ENCODE measurements at regions not wholly inside any gene's neighbourhood (a gene's known extent, or its start where the extent isn't known, plus 50 kb on each side); places are given as distances from the start of the nearest gene placed in this dataset.

DNA sequence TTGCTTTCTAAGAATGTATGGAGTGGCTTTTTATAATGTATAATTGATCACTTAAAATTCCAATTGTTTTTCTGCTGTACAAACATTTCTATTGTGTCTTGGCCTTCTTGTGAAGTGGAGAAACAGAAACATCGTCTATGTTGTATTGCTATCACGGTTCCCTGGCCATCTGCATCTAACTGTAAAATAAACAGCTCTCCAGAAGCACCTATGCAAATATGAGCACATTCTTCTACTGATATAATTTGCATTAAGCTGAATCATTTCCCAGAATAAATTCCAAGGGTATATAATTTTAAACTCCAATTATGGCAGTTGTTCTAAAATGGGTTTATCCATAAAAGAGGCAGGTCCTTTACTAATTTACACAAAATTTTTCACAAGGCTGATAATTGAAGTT, 261.6 kb upstream of the STS start:
- Mint-ChIP-seq H3K36me3 (ENCODE audit: low read depth) (no peaks in the 10 kb centered on the region), H3K27me3 (no peaks in the 10 kb centered on the region), H3K9me3 (no peaks in the 10 kb centered on the region), H3K27ac (no peak overlapping the region), H3K4me3 (no peak overlapping the region), H3K4me1 (no peaks in the 10 kb centered on the region)
- ChIA-PET CTCF (no interaction called here), POLR2A (no interaction called here)
- DNase-seq = no peak

- Mint-ChIP-seq H3K27me3 (no peaks in the 10 kb centered on the region), H3K9me3 (no peaks in the 10 kb centered on the region), H3K4me1 (no peaks in the 10 kb centered on the region), H3K36me3 (ENCODE audit: low read depth) (no peaks in the 10 kb centered on the region), H3K27ac (no peak overlapping the region), H3K4me3 (no peak overlapping the region)
- POLR2A ChIA-PET = no interaction called here
- no peak for DNase-seq
- CTCF ChIA-PET = no interaction called here
These were observed 262.1 kb upstream of the STS start for GRCh38 chrX:6885396-6885795.

GRCh38 chrX:6861456-6861855, 286.1 kb upstream of the STS start:
- Mint-ChIP-seq H3K9me3 (no peaks in the 10 kb centered on the region), H3K36me3 (ENCODE audit: low read depth) (no peaks in the 10 kb centered on the region), H3K27me3 (no peaks in the 10 kb centered on the region), H3K4me3 (no peak overlapping the region), H3K4me1 (no peaks in the 10 kb centered on the region), H3K27ac (no peak overlapping the region)
- no peak for DNase-seq
- ChIA-PET CTCF (no interaction called here), POLR2A (no interaction called here)

DNA sequence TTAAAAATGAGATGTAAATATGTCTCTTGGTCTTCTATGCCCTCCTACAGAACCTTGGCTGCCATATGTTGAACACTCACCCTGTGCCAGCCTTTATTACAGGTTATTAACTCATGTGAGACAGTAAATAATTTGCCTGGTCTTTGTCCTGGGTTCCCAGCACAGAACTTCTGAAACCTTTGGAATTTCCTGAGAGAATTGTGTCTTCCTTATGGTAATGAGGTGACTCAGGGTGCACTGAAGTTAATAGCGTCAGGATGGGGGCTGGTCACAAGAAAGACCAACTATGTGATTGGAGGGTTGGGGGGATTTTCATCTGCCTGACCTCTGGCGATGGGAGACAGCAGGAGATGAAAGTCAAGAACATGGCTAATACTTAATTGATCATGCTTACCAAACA, 289.8 kb upstream of the STS start:
- no peaks in the 10 kb centered on the region for H3K27me3 Mint-ChIP-seq
- H3K4me3 Mint-ChIP-seq = no peak overlapping the region
- ChIA-PET CTCF (no interaction called here), POLR2A (no interaction called here)
- no peak overlapping the region for H3K27ac Mint-ChIP-seq
- no peak for DNase-seq
- H3K9me3 Mint-ChIP-seq = no peaks in the 10 kb centered on the region
- H3K36me3 Mint-ChIP-seq (ENCODE audit: low read depth) = no peaks in the 10 kb centered on the region
- no peaks in the 10 kb centered on the region for H3K4me1 Mint-ChIP-seq

DNA sequence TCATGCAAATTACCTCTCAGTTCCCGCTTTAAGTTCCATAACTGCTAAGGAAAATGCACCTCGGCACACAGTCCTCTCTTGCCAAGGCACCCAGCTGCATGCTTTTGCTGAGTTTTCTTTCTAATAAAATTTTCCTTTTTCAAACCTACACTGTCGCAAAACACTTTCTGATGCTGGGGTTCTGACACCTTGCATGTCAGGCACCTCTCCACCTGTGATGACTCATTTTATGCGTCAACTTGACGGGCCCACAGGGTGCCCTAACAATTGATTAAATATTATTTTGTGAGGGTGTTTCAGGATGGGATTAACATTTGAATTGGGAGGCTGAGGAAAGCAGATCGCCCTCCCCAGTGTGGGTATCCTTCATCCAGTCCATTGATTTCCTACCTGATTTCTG, 291.0 kb upstream of the STS start:
- Mint-ChIP-seq H3K4me3 (no peak overlapping the region), H3K9me3 (no peaks in the 10 kb centered on the region), H3K27me3 (no peaks in the 10 kb centered on the region), H3K36me3 (ENCODE audit: low read depth) (no peaks in the 10 kb centered on the region), H3K4me1 (no peaks in the 10 kb centered on the region), H3K27ac (no peak overlapping the region)
- POLR2A ChIA-PET = no interaction called here
- DNase-seq = no peak
- CTCF ChIA-PET = no interaction called here

GRCh38 chrX:6852869-6853268, 294.6 kb upstream of the STS start:
- no peak for DNase-seq
- ChIA-PET POLR2A (no interaction called here), CTCF (no interaction called here)
- Mint-ChIP-seq H3K9me3 (no peaks in the 10 kb centered on the region), H3K4me1 (no peaks in the 10 kb centered on the region), H3K27me3 (no peaks in the 10 kb centered on the region), H3K4me3 (no peak overlapping the region), H3K27ac (no peak overlapping the region), H3K36me3 (ENCODE audit: low read depth) (no peaks in the 10 kb centered on the region)

- CTCF ChIA-PET = no interaction called here
- Mint-ChIP-seq H3K4me3 (no peak overlapping the region), H3K27ac (no peak overlapping the region), H3K9me3 (no peaks in the 10 kb centered on the region), H3K27me3 (no peaks in the 10 kb centered on the region), H3K4me1 (no peaks in the 10 kb centered on the region), H3K36me3 (ENCODE audit: low read depth) (no peaks in the 10 kb centered on the region)
- no peak for DNase-seq
- POLR2A ChIA-PET = no interaction called here
These were observed 295.4 kb upstream of the STS start for GRCh38 chrX:6852121-6852520.

DNA sequence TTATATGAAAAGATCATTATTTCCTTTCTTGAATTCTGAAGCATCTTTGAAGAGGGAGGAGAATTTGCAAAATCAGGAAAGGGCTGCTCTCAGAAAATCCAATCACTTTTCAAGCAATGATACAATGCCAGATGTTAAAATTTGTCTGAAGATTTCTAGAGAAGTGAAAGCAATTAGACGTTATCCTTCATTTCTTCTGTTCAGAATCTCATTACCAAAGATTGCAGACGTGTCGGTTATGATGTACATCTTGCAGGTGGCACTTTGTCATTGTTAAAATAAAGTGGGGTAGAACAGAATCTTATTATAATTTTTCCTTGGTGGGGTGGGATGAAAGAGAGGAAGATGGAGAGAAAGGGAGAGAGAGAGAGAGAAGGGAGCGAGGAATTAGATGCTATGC, 296.4 kb upstream of the STS start:
- H3K27ac Mint-ChIP-seq = no peak overlapping the region
- DNase-seq = no peak
- H3K4me3 Mint-ChIP-seq = no peak overlapping the region
- no peaks in the 10 kb centered on the region for H3K36me3 Mint-ChIP-seq (ENCODE audit: low read depth)
- H3K4me1 Mint-ChIP-seq = no peaks in the 10 kb centered on the region
- ChIA-PET CTCF (no interaction called here), POLR2A (no interaction called here)
- no peaks in the 10 kb centered on the region for H3K27me3 Mint-ChIP-seq
- no peaks in the 10 kb centered on the region for H3K9me3 Mint-ChIP-seq

GRCh38 chrX:6849716-6850414, 297.6 kb upstream of the STS start:
- POLR2A ChIA-PET = no interaction called here
- no peaks in the 10 kb centered on the region for H3K9me3 Mint-ChIP-seq
- H3K4me3 Mint-ChIP-seq = no peak overlapping the region
- no peaks in the 10 kb centered on the region for H3K4me1 Mint-ChIP-seq
- CTCF ChIA-PET = no interaction called here
- no peaks in the 10 kb centered on the region for H3K27me3 Mint-ChIP-seq
- no peak overlapping the region for H3K27ac Mint-ChIP-seq
- no peaks in the 10 kb centered on the region for H3K36me3 Mint-ChIP-seq (ENCODE audit: low read depth)
- no peak for DNase-seq

GRCh38 chrX:6832619-6833018, 297.7 kb upstream of the VCX3A start:
- no peaks in the 10 kb centered on the region for H3K9me3 Mint-ChIP-seq
- H3K4me1 Mint-ChIP-seq = no peaks in the 10 kb centered on the region
- CTCF ChIA-PET = no interaction called here
- H3K27ac Mint-ChIP-seq = no peak overlapping the region
- POLR2A ChIA-PET = interaction anchor here (0.6 kb wide), 1 partner anchor 35 kb away, joined by 3 read pairs; no protein-coding TSS in a partner anchor
- no peak overlapping the region for H3K4me3 Mint-ChIP-seq
- DNase-seq = no peak
- no peaks in the 10 kb centered on the region for H3K27me3 Mint-ChIP-seq
- H3K36me3 Mint-ChIP-seq (ENCODE audit: low read depth) = no peaks in the 10 kb centered on the region

GRCh38 chrX:6826856-6827255, 291.9 kb upstream of the VCX3A start:
- no peak for DNase-seq
- Mint-ChIP-seq H3K4me3 (no peak overlapping the region), H3K9me3 (no peaks in the 10 kb centered on the region), H3K27ac (no peak overlapping the region), H3K36me3 (ENCODE audit: low read depth) (no peaks in the 10 kb centered on the region), H3K4me1 (no peaks in the 10 kb centered on the region), H3K27me3 (no peaks in the 10 kb centered on the region)
- POLR2A ChIA-PET = no interaction called here
- CTCF ChIA-PET = no interaction called here

DNA sequence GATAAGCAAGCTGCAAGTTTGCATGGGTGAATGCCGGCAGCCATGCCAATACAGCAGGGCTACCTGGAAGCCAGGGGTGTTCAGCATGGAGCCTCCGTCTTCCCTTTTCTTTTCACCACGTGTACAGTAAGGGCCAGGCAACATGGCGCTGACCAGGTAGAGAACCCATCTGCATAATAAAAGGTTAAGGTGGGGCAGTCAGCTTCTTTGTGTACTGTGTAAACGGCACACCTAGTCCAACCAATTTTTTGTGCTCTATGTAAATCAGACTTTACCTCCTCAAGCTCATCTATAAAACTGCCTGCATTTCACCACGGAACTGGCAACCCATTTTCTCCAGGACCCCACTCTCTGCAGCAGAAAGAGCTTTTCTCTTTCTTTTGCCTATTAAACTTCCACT, 286.8 kb upstream of the VCX3A start:
- DNase-seq = no peak
- H3K36me3 Mint-ChIP-seq (ENCODE audit: low read depth) = no peaks in the 10 kb centered on the region
- H3K27ac Mint-ChIP-seq = no peak overlapping the region
- CTCF ChIA-PET = no interaction called here
- H3K27me3 Mint-ChIP-seq = no peaks in the 10 kb centered on the region
- POLR2A ChIA-PET = no interaction called here
- no peaks in the 10 kb centered on the region for H3K4me1 Mint-ChIP-seq
- H3K9me3 Mint-ChIP-seq = no peaks in the 10 kb centered on the region
- H3K4me3 Mint-ChIP-seq = no peak overlapping the region

DNA sequence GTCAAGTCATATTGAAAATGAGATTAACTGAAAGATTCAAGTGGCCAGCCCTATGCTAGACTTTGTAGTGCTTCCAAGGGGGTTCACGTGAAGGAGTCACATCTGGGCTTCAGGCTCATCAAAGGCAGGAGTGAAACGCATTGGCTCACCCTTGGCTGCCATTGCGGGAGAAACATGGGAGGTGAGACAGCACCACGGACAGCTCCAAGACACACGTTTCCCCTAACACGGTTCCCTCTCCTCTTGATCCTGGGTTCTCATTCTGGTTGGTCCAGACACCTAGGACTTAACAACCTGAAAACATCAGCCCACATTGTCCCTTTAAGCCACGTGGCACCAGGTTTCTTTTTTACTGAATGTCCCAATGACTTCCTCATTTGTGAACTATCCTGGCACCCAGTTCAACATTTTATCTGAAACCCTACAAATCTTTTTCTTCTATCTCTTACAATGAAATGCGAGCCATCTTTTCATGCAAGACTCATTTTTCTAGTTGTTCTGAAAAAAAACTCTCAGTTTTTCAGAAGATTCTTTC, 279.0 kb upstream of the VCX3A start:
- H3K36me3 Mint-ChIP-seq (ENCODE audit: low read depth) = no peaks in the 10 kb centered on the region
- ChIA-PET POLR2A (no interaction called here), CTCF (no interaction called here)
- H3K27me3 Mint-ChIP-seq = no peaks in the 10 kb centered on the region
- no peak overlapping the region for H3K4me3 Mint-ChIP-seq
- no peaks in the 10 kb centered on the region for H3K4me1 Mint-ChIP-seq
- no peak for DNase-seq
- no peaks in the 10 kb centered on the region for H3K9me3 Mint-ChIP-seq
- H3K27ac Mint-ChIP-seq = no peak overlapping the region

DNA sequence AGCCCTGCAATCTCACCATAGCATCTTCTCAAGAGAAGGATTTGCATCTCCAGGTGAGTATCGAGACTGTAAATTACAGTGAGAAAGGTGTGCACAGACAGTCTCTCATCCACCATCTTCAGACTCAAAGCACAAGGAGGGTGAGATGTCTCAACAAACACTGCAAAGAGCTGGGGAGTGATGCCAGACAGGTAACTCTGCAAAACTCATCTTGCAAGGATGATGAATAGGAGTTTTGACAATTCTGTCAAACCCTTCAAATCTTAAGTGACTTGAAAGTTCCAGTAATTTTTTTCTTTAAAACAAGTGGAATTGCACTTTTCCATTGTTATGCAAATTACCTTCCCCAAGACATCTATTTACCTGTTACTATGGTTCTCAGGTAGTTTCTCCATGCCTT, 277.2 kb upstream of the VCX3A start:
- H3K4me3 Mint-ChIP-seq = no peak overlapping the region
- ChIA-PET CTCF (no interaction called here), POLR2A (no interaction called here)
- no peak for DNase-seq
- H3K36me3 Mint-ChIP-seq (ENCODE audit: low read depth) = no peaks in the 10 kb centered on the region
- no peaks in the 10 kb centered on the region for H3K27me3 Mint-ChIP-seq
- H3K4me1 Mint-ChIP-seq = no peaks in the 10 kb centered on the region
- H3K9me3 Mint-ChIP-seq = no peaks in the 10 kb centered on the region
- H3K27ac Mint-ChIP-seq = no peak overlapping the region

Data from activated CD4-positive, alpha-beta T cell treated with anti-CD3 and anti-CD28 coated beads, Interleukin-2, amount 10 ng/mL, durations not matched to agents 7 days and 5 days (primary cell).